PC-9 (cell line): ENCODE measurements at regions not wholly inside any gene's neighbourhood (a gene's known extent, or its start where the extent isn't known, plus 50 kb on each side); places are given as distances from the start of the nearest gene placed in this dataset.

ENCODE experiments used
- BruUV-seq: library from RNA; stranded (reverse); fragments of 400-500 nt; replicated peaks from 2 replicates; lab custom pipeline; 2021; lab: Mats Ljungman, UMichigan
- CTCF ChIA-PET: fragments of 300-600 bp; sonication (Branson Sonifier 250); formaldehyde crosslinking; loops from one replicate; lab custom pipeline; 2022; ENCODE audit warnings: antibody characterized with exemption; lab: Charles Lee
- POLR2A ChIA-PET: fragments of 300-600 bp; sonication (Branson Sonifier 250); formaldehyde crosslinking; loops from one replicate; lab custom pipeline; 2022; ENCODE audit warnings: antibody characterized with exemption; ENCODE audit not compliant: unreplicated experiment; lab: Charles Lee
- DNase-seq, 2 experiments: peaks; one replicate each; pipeline versions ENCODE4 v3.0.0 to v3.0.0-alpha.2; 2015 to 2022; ENCODE audit warnings: mixed read lengths in 1 of 2
- H2AFZ ChIP-seq: fragments of 200-600 bp; sonication (generic); 2 replicates; pipeline ENCODE4 v1.8.1; 2017; ENCODE audit warnings: antibody characterized with exemption
- H3F3A ChIP-seq: fragments of 200-600 bp; sonication (generic); 2 replicates; pipeline ENCODE4 v1.8.1; 2017; ENCODE audit warnings: antibody characterized with exemption, mild to moderate bottlenecking, low read depth; ENCODE audit not compliant: insufficient read depth
- H3K27ac ChIP-seq: fragments of 200-600 bp; sonication (generic); 2 replicates; pipeline ENCODE4 v1.6.1; 2016; ENCODE audit warnings: mixed run types
- H3K27me3 ChIP-seq: fragments of 200-600 bp; sonication (generic); 2 replicates; pipeline ENCODE4 v1.6.1; 2016; ENCODE audit warnings: low read depth, mixed run types; ENCODE audit not compliant: insufficient read depth
- H3K36me3 ChIP-seq: fragments of 200-600 bp; sonication (generic); 2 replicates; pipeline ENCODE4 v1.6.1; 2016; ENCODE audit warnings: low read depth, mixed run types
- H3K4me1 ChIP-seq: fragments of 200-600 bp; sonication (generic); replicated peaks from 2 replicates; pipeline ENCODE4 v1.6.1; 2016; ENCODE audit warnings: mixed run types; ENCODE audit not compliant: insufficient read depth
- H3K4me2 ChIP-seq: fragments of 200-600 bp; sonication (generic); 2 replicates; pipeline ENCODE4 v1.6.1; 2017; ENCODE audit warnings: mixed run types
- H3K4me3 ChIP-seq: fragments of 200-600 bp; sonication (generic); 2 replicates; pipeline ENCODE4 v1.6.1; 2016; ENCODE audit warnings: mixed run types
- H3K79me2 ChIP-seq: fragments of 200-600 bp; sonication (generic); 2 replicates; pipeline ENCODE4 v1.6.1; 2017; ENCODE audit warnings: low read depth, mixed run types
- H3K9me2 ChIP-seq: fragments of 200-600 bp; sonication (generic); 2 replicates; pipeline ENCODE4 v1.8.1; 2017; ENCODE audit warnings: mild to moderate bottlenecking; ENCODE audit not compliant: insufficient read depth
- H3K9me3 ChIP-seq: fragments of 200-600 bp; sonication (generic); 2 replicates; pipeline ENCODE4 v1.8.1; 2016; ENCODE audit warnings: low read depth; ENCODE audit not compliant: insufficient read depth
- H4K20me1 ChIP-seq: fragments of 200-600 bp; sonication (generic); 2 replicates; pipeline ENCODE4 v1.8.1; 2017; ENCODE audit not compliant: insufficient read depth
- EZH2 ChIP-seq: fragments of 200-600 bp; sonication (generic); IDR thresholded peaks from 2 replicates; pipeline ENCODE4 v1.8.0; 2017; ENCODE audit warnings: antibody characterized with exemption, low read depth
- intact Hi-C: fragments of 100-400 bp; cut with micrococcal nuclease; formaldehyde crosslinking; loops from one replicate; pipeline ENCODE4 v1.10.0; 2022; ENCODE audit not compliant: unreplicated experiment
- TF ChIP-seq, protein P1 (sequence below): fragments of 200-600 bp; sonication (generic); conservative IDR thresholded peaks from 2 replicates; pipeline ENCODE4 v1.6.1; 2017; ENCODE audit warnings: mixed run types, antibody characterized with exemption, mild to moderate bottlenecking, moderate library complexity

DNA sequence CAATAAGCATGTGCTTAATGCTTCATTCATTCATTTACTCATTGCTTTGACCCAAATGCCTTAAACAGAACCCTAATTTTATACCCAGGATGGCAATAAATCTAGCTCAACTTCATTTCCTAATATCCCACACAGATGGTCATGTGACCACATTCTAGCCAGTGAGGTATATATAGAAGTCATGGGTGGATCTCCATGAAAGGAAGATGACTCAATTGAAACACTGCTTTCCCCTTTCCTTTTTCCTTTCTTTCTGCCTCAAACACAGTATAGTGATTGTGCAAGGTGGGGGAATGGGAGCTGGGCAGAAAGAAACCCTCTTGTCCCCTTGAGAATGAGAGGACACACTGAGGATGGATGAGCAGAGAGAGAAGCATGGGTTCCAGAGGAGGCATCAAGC, 183.5 kb upstream of the PRICKLE2 start:
- H3K36me3 ChIP-seq = no peaks in the 10 kb centered on the region
- DNase-seq = no peak
- ChIA-PET POLR2A (interaction anchor here (0.6 kb wide), 1 partner anchor 725 kb away, joined by 20 read pairs; no protein-coding TSS in a partner anchor), CTCF (no interaction called here)
- H3K4me2 ChIP-seq = no peak overlapping the region
- H3F3A ChIP-seq = no peaks in the 10 kb centered on the region
- no peaks in the 10 kb centered on the region for H4K20me1 ChIP-seq
- H3K27me3 ChIP-seq = no peaks in the 10 kb centered on the region
- H3K4me3 ChIP-seq = no peak overlapping the region
- no peak overlapping the region for H3K27ac ChIP-seq
- H3K9me3 ChIP-seq = no peaks in the 10 kb centered on the region
- no peaks in the 10 kb centered on the region for H3K9me2 ChIP-seq
- TF ChIP-seq EZH2 = no peak
- TF ChIP-seq, protein P1, sequence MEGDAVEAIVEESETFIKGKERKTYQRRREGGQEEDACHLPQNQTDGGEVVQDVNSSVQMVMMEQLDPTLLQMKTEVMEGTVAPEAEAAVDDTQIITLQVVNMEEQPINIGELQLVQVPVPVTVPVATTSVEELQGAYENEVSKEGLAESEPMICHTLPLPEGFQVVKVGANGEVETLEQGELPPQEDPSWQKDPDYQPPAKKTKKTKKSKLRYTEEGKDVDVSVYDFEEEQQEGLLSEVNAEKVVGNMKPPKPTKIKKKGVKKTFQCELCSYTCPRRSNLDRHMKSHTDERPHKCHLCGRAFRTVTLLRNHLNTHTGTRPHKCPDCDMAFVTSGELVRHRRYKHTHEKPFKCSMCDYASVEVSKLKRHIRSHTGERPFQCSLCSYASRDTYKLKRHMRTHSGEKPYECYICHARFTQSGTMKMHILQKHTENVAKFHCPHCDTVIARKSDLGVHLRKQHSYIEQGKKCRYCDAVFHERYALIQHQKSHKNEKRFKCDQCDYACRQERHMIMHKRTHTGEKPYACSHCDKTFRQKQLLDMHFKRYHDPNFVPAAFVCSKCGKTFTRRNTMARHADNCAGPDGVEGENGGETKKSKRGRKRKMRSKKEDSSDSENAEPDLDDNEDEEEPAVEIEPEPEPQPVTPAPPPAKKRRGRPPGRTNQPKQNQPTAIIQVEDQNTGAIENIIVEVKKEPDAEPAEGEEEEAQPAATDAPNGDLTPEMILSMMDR = no peak
- BruUV-seq = no TSS peak
- no peaks in the 10 kb centered on the region for H3K79me2 ChIP-seq
- no peak overlapping the region for H2AFZ ChIP-seq
- intact Hi-C loops = loop anchor here (10.0 kb wide), 1 partner anchor 56 kb away; no protein-coding TSS in a partner anchor
- H3K4me1 ChIP-seq = no peaks in the 10 kb centered on the region

DNA sequence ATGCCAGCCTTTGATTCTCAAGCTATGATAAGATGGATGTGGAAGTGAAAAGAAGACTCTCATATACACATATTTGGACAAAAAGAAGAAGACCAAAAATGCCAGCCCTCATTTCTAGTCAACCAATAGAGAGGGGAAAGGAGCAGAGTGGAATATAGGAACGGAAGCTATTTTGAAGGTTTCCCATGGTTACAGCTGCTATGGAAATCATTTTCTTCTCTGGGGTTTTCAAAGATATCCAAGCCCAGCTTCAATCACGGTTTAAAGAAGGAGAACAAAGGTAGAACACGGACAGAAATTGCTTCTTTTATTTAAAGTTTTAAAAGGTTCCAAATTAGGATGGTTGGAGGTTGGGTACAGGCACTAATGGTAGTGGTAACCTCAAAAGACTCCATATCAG, 181.0 kb upstream of the PRICKLE2 start:
- Histone ChIP-seq H3K9me3 (no peaks in the 10 kb centered on the region), H2AFZ (no peak overlapping the region), H3K79me2 (no peaks in the 10 kb centered on the region), H3K4me3 (no peak overlapping the region), H3K27me3 (no peaks in the 10 kb centered on the region), H3F3A (no peaks in the 10 kb centered on the region), H3K36me3 (no peaks in the 10 kb centered on the region), H3K27ac (no peak overlapping the region), H3K9me2 (no peaks in the 10 kb centered on the region), H4K20me1 (no peaks in the 10 kb centered on the region), H3K4me1 (no peaks in the 10 kb centered on the region), H3K4me2 (no peak overlapping the region)
- no TSS peak for BruUV-seq
- no peak for TF ChIP-seq EZH2
- TF ChIP-seq, protein P1 = no peak
- CTCF ChIA-PET = no interaction called here
- intact Hi-C loops = loop anchor here (10.0 kb wide), 1 partner anchor 59 kb away; no protein-coding TSS in a partner anchor
- POLR2A ChIA-PET = no interaction called here
- no peak for DNase-seq

DNA sequence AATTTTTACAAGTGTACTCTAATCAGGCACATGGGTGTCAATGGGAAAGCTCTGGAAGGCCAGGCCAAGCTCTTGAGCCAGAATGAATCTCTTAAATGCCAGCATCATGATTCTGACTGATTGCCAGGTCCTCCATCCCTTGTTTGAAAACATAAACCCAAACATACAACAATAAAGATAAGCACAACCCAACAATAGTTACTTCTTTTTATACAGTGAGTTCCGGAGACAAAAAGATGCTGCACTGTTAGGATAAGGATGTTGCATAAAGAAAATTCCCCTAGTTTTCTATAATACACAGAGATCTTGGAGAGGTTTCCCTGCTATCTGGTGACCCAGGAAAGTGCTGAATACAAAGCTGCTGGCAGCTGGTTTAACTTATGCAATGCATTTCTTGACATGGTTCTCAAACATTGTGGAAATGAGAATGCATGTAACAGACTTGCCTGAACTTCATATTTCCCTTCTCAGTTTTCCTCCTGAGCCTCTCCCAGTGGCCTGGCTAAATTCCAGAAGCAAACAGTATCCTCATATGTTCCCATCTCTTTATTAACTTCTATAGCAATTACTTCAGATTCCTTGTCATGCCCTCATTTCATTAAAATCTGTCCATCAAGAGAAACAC, 180.1 kb upstream of the PRICKLE2 start:
- CTCF ChIA-PET = no interaction called here

More for the DNA sequence above, 180.1 kb upstream of the PRICKLE2 start:
- Histone ChIP-seq H3K9me3 (no peaks in the 10 kb centered on the region), H3K4me2 (no peak overlapping the region), H2AFZ (no peak overlapping the region), H3K27ac (no peak overlapping the region), H3K9me2 (no peaks in the 10 kb centered on the region), H3K4me3 (no peak overlapping the region), H3K27me3 (no peaks in the 10 kb centered on the region), H3K79me2 (no peaks in the 10 kb centered on the region), H4K20me1 (no peaks in the 10 kb centered on the region), H3K36me3 (no peaks in the 10 kb centered on the region), H3K4me1 (no peaks in the 10 kb centered on the region), H3F3A (no peaks in the 10 kb centered on the region)
- no peak for TF ChIP-seq EZH2
- TF ChIP-seq, protein P1 = no peak
- no peak for DNase-seq
- intact Hi-C loops = loop anchor here (10.0 kb wide), 1 partner anchor 59 kb away; no protein-coding TSS in a partner anchor
- POLR2A ChIA-PET = no interaction called here
- no TSS peak for BruUV-seq
